H1 (cell line): ENCODE measurements at regions not wholly inside any gene's neighbourhood (a gene's known extent, or its start where the extent isn't known, plus 50 kb on each side); places are given as distances from the start of the nearest gene placed in this dataset.
A peak's percentile ranks its signal among the peaks of the same experiment; 100 is the strongest.

ENCODE experiments used
- CTCF ChIA-PET: fragments of 300-600 bp; sonication (Branson Sonifier 250); formaldehyde crosslinking; loops from one replicate; lab custom pipeline; 2021; ENCODE audit not compliant: partially characterized antibody; lab: Charles Lee
- POLR2A ChIA-PET: fragments of 300-600 bp; sonication (Branson Sonifier 250); formaldehyde crosslinking; loops from one replicate; lab custom pipeline; 2021; ENCODE audit warnings: inconsistent platforms; ENCODE audit not compliant: partially characterized antibody; lab: Charles Lee
- DNase-seq, 2 experiments: peaks; one replicate each; pipeline versions ENCODE4 v3.0.0 to v3.0.0-alpha.2; 2010 to 2022; ENCODE audit warnings: low spot score in 2 of 2, low read depth in 1 of 2, mixed read lengths in 1 of 2
- FAIRE-seq: peaks from 2 replicates; lab custom pipeline; 2011; peaks lifted over from hg19 to GRCh38; lab: Jason Lieb, UNC
- H2AFZ ChIP-seq: 2 replicates; pipeline ENCODE4 v1.8.1; 2012; ENCODE audit warnings: low read length, inconsistent platforms
- H2AK5ac ChIP-seq: 2 replicates; pipeline ENCODE4 v1.6.1; 2013; ENCODE audit warnings: low read depth, low read length
- H2BK120ac ChIP-seq: replicated peaks from 2 replicates; pipeline ENCODE3; 2013; ENCODE audit warnings: low read depth, low read length, inconsistent platforms
- H2BK12ac ChIP-seq: 2 replicates; pipeline ENCODE4 v1.6.1; 2013; ENCODE audit warnings: low read depth, low read length
- H2BK15ac ChIP-seq: 2 replicates; pipeline ENCODE4 v1.6.1; 2013; ENCODE audit warnings: low read length
- H2BK20ac ChIP-seq: 2 replicates; pipeline ENCODE4 v1.6.1; 2013; ENCODE audit warnings: low read length
- H2BK5ac ChIP-seq: 2 replicates; pipeline ENCODE4 v1.6.1; 2013; ENCODE audit warnings: low read depth, low read length
- H3K14ac ChIP-seq: 2 replicates; pipeline ENCODE4 v1.6.1; 2013; ENCODE audit warnings: inconsistent platforms; ENCODE audit not compliant: insufficient read length
- H3K18ac ChIP-seq: 2 replicates; pipeline ENCODE4 v1.6.1; 2013; ENCODE audit warnings: low read length; ENCODE audit errors: extremely low read depth
- H3K23ac ChIP-seq: 2 replicates; pipeline ENCODE4 v1.6.1; 2013; ENCODE audit warnings: inconsistent platforms; ENCODE audit not compliant: insufficient read length
- H3K23me2 ChIP-seq: 2 replicates; pipeline ENCODE4 v1.6.1; 2013; ENCODE audit warnings: low read depth, low read length
- H3K27ac ChIP-seq: 2 replicates; pipeline ENCODE4 v1.6.1; 2011; ENCODE audit warnings: low read depth, low read length, inconsistent platforms
- H3K27me3 ChIP-seq, 4 experiments: replicated peaks in 1 of 4; 1 replicate in 1 of 4; 2 replicates in 3 of 4; pipeline versions ENCODE4 v1.6.1 to v1.8.1; 2011 to 2013; ENCODE audit warnings: low read length in 3 of 4, mild to moderate bottlenecking in 3 of 4, inconsistent platforms in 2 of 4, mixed read lengths in 2 of 4, moderate library complexity in 1 of 4; ENCODE audit not compliant: control insufficient read depth in 3 of 4, insufficient read depth in 3 of 4; ENCODE audit errors: extremely low read depth in 1 of 4
- H3K36me3 ChIP-seq, 4 experiments: 2 replicates each; pipeline versions ENCODE4 v1.6.1 to v1.8.1; 2011 to 2013; ENCODE audit warnings: mild to moderate bottlenecking in 4 of 4, low read length in 3 of 4, moderate library complexity in 2 of 4, control low read depth in 1 of 4, inconsistent platforms in 1 of 4; ENCODE audit not compliant: insufficient read depth in 4 of 4, control insufficient read depth in 2 of 4
- H3K4ac ChIP-seq: replicated peaks from 2 replicates; pipeline ENCODE3; 2013; ENCODE audit warnings: low read length, low read depth, mixed read lengths, inconsistent platforms; ENCODE audit not compliant: insufficient read length
- H3K4me1 ChIP-seq, 4 experiments: replicated peaks in 1 of 4; 1 replicate in 1 of 4; 2 replicates in 3 of 4; pipeline versions ENCODE4 v1.6.1 to v1.8.1; 2011 to 2013; ENCODE audit warnings: low read length in 3 of 4, inconsistent platforms in 2 of 4, mixed read lengths in 1 of 4; ENCODE audit not compliant: insufficient read depth in 4 of 4, control insufficient read depth in 3 of 4
- H3K4me2 ChIP-seq, 2 experiments: 2 replicates each; pipeline versions ENCODE4 v1.6.1 to v1.8.1; 2011 to 2013; ENCODE audit warnings: low read depth in 2 of 2, low read length in 2 of 2, control low read depth in 1 of 2, inconsistent platforms in 1 of 2, mild to moderate bottlenecking in 1 of 2; ENCODE audit not compliant: insufficient read depth in 1 of 2
- H3K4me3 ChIP-seq, 4 experiments: fragments of 200-600, 300-600 bp in 1 of 4; sonication (generic), shearing (Covaris generic), sonication (Bioruptor Twin) in 1 of 4; 2 replicates each; pipeline versions ENCODE4 v1.5.1 to v1.8.1; 2011 to 2016; ENCODE audit warnings: low read length in 4 of 4, low read depth in 3 of 4, control low read depth in 2 of 4, inconsistent platforms in 2 of 4, mild to moderate bottlenecking in 2 of 4, mixed read lengths in 1 of 4, moderate library complexity in 1 of 4; ENCODE audit not compliant: insufficient read depth in 2 of 4; ENCODE audit errors: extremely low read depth in 1 of 4
- H3K56ac ChIP-seq: replicated peaks from 2 replicates; pipeline ENCODE3; 2013; ENCODE audit warnings: low read depth, mild to moderate bottlenecking, mixed read lengths, low read length, inconsistent platforms; ENCODE audit not compliant: insufficient read length
- H3K79me1 ChIP-seq: 2 replicates; pipeline ENCODE4 v1.6.1; 2013; ENCODE audit warnings: low read depth, low read length, control low read depth
- H3K79me2 ChIP-seq, 2 experiments: 2 replicates each; pipeline versions ENCODE4 v1.6.1 to v1.8.1; 2012 to 2013; ENCODE audit warnings: low read length in 2 of 2, mild to moderate bottlenecking in 2 of 2, inconsistent platforms in 1 of 2; ENCODE audit not compliant: insufficient read depth in 2 of 2, control insufficient read depth in 1 of 2
- H3K9ac ChIP-seq, 4 experiments: replicated peaks in 1 of 4; 1 replicate in 1 of 4; 2 replicates in 3 of 4; pipeline versions ENCODE4 v1.6.1 to v1.8.1; 2011 to 2013; ENCODE audit warnings: low read depth in 3 of 4, low read length in 3 of 4, control low read depth in 2 of 4, mild to moderate bottlenecking in 2 of 4, moderate library complexity in 2 of 4, inconsistent platforms in 1 of 4; ENCODE audit errors: extremely low read depth in 1 of 4
- H3K9me3 ChIP-seq, 2 experiments: 2 replicates each; pipeline versions ENCODE4 v1.6.1 to v1.8.1; 2012 to 2013; ENCODE audit warnings: mild to moderate bottlenecking in 2 of 2, moderate library complexity in 2 of 2, control low read depth in 1 of 2, inconsistent platforms in 1 of 2, low read depth in 1 of 2, low read length in 1 of 2, mixed read lengths in 1 of 2; ENCODE audit not compliant: insufficient read depth in 2 of 2
- H4K20me1 ChIP-seq, 2 experiments: replicated peaks in 1 of 2; 2 replicates each; pipeline versions ENCODE3 to v1.8.1; 2011 to 2013; ENCODE audit warnings: inconsistent platforms in 2 of 2, low read length in 2 of 2, mild to moderate bottlenecking in 1 of 2; ENCODE audit not compliant: insufficient read depth in 2 of 2, control insufficient read depth in 1 of 2
- H4K5ac ChIP-seq: 2 replicates; pipeline ENCODE4 v1.6.1; 2013; ENCODE audit warnings: low read length, low read depth, mixed read lengths, inconsistent platforms; ENCODE audit not compliant: insufficient read length
- H4K8ac ChIP-seq: 2 replicates; pipeline ENCODE4 v1.8.0; 2013; ENCODE audit warnings: mild to moderate bottlenecking, moderate library complexity, low read length, inconsistent platforms; ENCODE audit not compliant: insufficient read depth; ENCODE audit errors: extremely low read depth
- H4K91ac ChIP-seq: replicated peaks from 2 replicates; pipeline ENCODE3; 2013; ENCODE audit warnings: low read length, mixed read lengths, inconsistent platforms; ENCODE audit not compliant: insufficient read length
- WGBS, 2 experiments: shearing (Covaris generic) in 1 of 2; methylation state at CpG; one replicate each; pipeline versions ENCODE4 v1.1.6 to v1.1.7; 2013 to 2015; ENCODE audit warnings: low lambda C conversion rate in 2 of 2, mixed read lengths in 2 of 2, inconsistent platforms in 1 of 2, low coverage in 1 of 2, missing lambda C conversion rate in 1 of 2; ENCODE audit not compliant: insufficient replicate concordance in 2 of 2, insufficient coverage in 1 of 2, insufficient read length in 1 of 2; ENCODE audit errors: extremely low coverage in 1 of 2, missing lambda C conversion rate in 1 of 2; 5-methylcytosine and 5-hydroxymethylcytosine counted together

DNA sequence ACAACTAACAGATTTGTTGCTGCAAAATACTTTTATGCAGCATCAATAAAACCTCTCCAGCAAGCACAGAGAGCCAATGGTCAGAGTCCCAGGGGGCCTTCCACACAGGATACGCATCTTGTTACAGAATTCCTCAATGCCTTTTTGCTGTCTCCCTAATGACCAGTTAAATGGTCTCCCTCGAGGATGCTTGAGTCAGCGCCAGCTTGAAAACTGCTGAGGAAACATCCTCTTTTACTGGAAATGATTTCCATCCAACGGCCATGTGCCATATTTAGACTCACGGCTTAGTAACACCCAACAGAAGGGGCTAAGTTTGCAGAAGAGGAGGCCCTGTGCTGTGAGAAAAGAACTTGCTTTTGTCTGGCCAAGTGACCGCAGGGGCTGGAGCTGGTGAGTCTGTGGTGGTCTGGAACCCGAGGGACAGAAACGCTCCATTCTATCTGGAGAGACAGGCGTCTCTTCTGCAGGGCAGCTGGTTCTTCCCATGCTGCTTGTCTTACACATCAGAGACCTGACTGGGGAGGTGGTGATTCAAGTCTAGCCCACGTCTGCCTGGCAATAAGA lies 496.4 kb downstream of the SETD4 start:
- H4K20me1 ChIP-seq, result no peaks in the 10 kb centered on the region
- no peak overlapping the region for H3K4me2 ChIP-seq
- H3K18ac ChIP-seq, result no peak overlapping the region
- no peak overlapping the region for H3K4ac ChIP-seq
- H3K4me3 ChIP-seq, result no peak overlapping the region
- no peak for FAIRE-seq
- no peaks in the 10 kb centered on the region for H3K36me3 ChIP-seq
- H3K56ac ChIP-seq, result no peak overlapping the region
- H3K23me2 ChIP-seq, result no peaks in the 10 kb centered on the region
- no peak overlapping the region for H3K9ac ChIP-seq
- no peak for DNase-seq
- no peak overlapping the region for H3K14ac ChIP-seq
- H3K9me3 ChIP-seq, result peaks cover 3 to 7% of the 10 kb centered on the region in 2 experiments; a peak in 1 of 4 replicates
- no peaks in the 10 kb centered on the region for H3K79me2 ChIP-seq
- no peak overlapping the region for H2BK5ac ChIP-seq
- no peak overlapping the region for H3K27ac ChIP-seq
- no peak overlapping the region for H3K23ac ChIP-seq
- POLR2A ChIA-PET, result no interaction called here
- WGBS, 2 experiments, result 92% methylated on average over 9 of the region's 10 CpGs; no CpG with 5 or more reads in 1 of the 2 experiments
- no peak overlapping the region for H2BK120ac ChIP-seq
- no peak overlapping the region for H4K8ac ChIP-seq
- no peak overlapping the region for H4K5ac ChIP-seq
- H2BK12ac ChIP-seq, result no peak overlapping the region
- CTCF ChIA-PET, result interaction anchor here (0.7 to 1.3 kb wide), 2 partner anchors 9 to 132 kb away, joined by 3 read pairs; no protein-coding TSS in a partner anchor
- H2BK15ac ChIP-seq, result no peak overlapping the region
- no peaks in the 10 kb centered on the region for H3K79me1 ChIP-seq
- no peak overlapping the region for H4K91ac ChIP-seq
- 0 out of 2 replicates have a peak overlapping the region, but pooled peaks have one; percentile 45 for H2AFZ ChIP-seq
- H2BK20ac ChIP-seq, result no peak overlapping the region
- no peak overlapping the region for H2AK5ac ChIP-seq
- no peaks in the 10 kb centered on the region; a peak in 1 of 7 replicates for H3K4me1 ChIP-seq
- H3K27me3 ChIP-seq, result no peaks in the 10 kb centered on the region
